Left colon (tissue), 2 donors: ENCODE measurements at regions not wholly inside any gene's neighbourhood (a gene's known extent, or its start where the extent isn't known, plus 50 kb on each side); places are given as distances from the start of the nearest gene placed in this dataset.
"Not testable (repeated sequence)": the region's sequence is repeated elsewhere in the genome, so short reads cannot be mapped to it uniquely, and the experiment has no call there.

ENCODE experiments used
- ATAC-seq: fragments of 200-7000 bp; cut with Tn5 transposase; one replicate; pipeline ENCODE4 v1.9.1; 2020; ENCODE audit warnings: mild to moderate bottlenecking, moderate library complexity
- DNase-seq, 2 donors: peaks; one replicate each; pipeline ENCODE4 v3.0.0-alpha.2; 2020
- intact Hi-C, 2 donors: fragments of 100-400 bp; cut with DNase I in 1 of 2; cut with micrococcal nuclease in 1 of 2; formaldehyde crosslinking; loops; one replicate each; pipeline versions ENCODE4 v1.11.2 to v1.14.0; 2022; cut with DNase I, micrococcal nuclease
- donor health status: DM: no; HTN: no; CAD: no.
- donor health status: DM: yes; HTN: yes; CAD: no.

- not testable (repeated sequence) for DNase-seq, ATAC-seq
- intact Hi-C loops, result loop anchor here in 1 of 2 donors (10.0 kb wide), 1 partner anchor 118 kb away; no protein-coding TSS in a partner anchor
Observed at GRCh38 chr3:159886530-159886929, 102.1 kb upstream of the IL12A start.

DNA sequence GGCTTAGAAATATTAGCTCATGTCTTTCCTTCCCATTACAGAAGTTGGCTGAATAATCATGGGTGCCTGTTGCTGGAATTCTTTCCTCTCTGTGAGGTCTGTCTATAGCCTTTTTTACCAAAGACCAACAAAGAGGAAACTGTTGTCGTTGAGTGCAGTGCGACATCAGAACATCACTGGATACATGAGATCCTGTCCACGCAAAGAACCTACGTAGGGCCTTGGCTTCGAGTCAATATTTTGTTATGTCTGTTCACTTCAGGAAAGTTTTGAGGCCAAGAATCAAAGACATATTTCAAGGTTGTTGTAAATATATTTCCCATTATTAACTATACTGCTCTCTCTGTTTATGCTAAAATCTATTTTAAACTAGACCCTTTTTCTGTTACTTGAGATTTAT is 101.5 kb upstream of the IL12A start:
- intact Hi-C loops, result loop anchor here in 1 of 2 donors (10.0 kb wide), 1 partner anchor 118 kb away; no protein-coding TSS in a partner anchor
- no peak for ATAC-seq
- no peak for DNase-seq

DNA sequence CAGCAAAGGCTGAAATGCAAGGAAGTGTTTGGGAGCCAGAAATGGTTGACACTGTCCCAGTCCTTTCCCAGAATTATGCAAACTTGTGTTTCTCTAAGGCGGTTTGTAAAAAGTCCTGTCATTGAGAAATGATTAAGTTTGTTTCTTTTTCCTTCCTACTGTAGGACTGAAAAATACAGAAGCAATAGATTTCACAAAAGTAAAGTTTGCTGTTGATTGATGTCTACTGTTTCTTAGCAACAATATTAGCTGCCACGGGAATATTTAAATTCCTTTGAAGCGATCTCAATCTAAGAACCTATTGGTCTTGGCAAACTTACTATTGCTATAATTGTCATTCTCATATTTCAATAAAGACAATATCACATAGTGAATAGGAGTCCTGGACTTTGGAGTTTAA is 100.7 kb upstream of the IL12A start:
- intact Hi-C loops, result loop anchor here in 1 of 2 donors (10.0 kb wide), 1 partner anchor 117 kb away; no protein-coding TSS in a partner anchor
- DNase-seq (no peak), ATAC-seq (no peak)

DNA sequence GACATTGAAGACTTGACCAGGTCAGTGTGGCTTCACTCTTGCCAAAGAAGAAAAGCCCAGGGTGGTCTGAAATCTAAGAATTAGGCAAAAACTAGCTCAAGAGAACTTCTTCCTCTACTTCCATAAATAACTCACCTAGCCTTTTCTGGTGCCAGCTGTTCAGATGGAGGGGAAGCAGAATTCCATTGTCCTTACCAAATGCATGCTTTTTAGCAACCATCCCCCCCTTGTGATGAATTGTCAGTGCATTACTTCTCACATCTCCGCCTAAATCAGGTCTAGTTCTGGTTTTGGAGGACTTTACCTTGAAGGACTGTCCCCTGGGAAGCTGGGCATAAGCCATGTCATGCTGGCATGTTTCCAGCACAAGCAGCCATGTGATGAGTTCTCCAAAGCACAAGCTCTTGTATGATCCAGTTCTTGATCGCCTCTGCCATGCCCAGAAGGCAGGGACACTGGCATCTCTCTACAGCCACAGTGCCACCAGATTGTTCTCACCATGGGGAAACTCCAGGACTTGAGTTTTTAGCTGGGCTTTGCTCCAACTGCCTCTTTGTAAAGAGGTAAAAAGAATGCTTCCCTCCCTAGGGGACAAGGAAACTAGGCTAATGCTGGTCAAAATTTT is 96.4 kb upstream of the IL12A start:
- intact Hi-C loops, result no loop called here
- DNase-seq (no peak), ATAC-seq (no peak)

- intact Hi-C loops, result no loop called here
- ATAC-seq, result no peak
- DNase-seq, result no peak
Observed at GRCh38 chr3:159892801-159893200, 95.8 kb upstream of the IL12A start.

GRCh38 chr3:159894386-159894785 is 94.2 kb upstream of the IL12A start:
- no peak for DNase-seq
- intact Hi-C loops, result no loop called here
- no peak for ATAC-seq

GRCh38 chr3:159895430-159895829 is 93.2 kb upstream of the IL12A start:
- no peak for ATAC-seq
- intact Hi-C loops, result no loop called here
- no peak for DNase-seq

DNA sequence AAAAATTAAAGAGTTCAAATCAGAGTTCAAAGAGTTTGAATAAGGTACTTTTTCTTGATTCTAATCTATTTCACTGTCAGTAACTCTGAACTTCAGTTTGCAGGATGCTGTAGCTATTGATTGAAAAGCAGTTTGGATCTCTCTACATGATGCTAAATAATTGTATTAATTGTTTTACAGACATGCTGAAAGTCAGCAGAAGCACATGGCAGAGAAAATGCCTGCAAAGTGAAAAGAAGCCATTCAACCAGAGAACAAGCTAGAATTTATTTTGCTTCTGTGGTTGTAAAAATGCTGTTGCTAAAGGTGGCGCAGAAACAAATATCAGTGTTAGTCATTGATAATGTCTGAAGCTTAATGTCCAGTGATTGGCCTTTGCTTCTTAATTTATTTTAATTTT is 92.1 kb upstream of the IL12A start:
- intact Hi-C loops, result no loop called here
- no peak for ATAC-seq
- DNase-seq, result no peak

- intact Hi-C loops, result no loop called here
- ATAC-seq (no peak), DNase-seq (no peak)
Observed at GRCh38 chr3:159897331-159898075, 91.1 kb upstream of the IL12A start.

GRCh38 chr3:159898147-159898546 is 90.5 kb upstream of the IL12A start:
- ATAC-seq (no peak), DNase-seq (no peak)
- intact Hi-C loops, result no loop called here

DNA sequence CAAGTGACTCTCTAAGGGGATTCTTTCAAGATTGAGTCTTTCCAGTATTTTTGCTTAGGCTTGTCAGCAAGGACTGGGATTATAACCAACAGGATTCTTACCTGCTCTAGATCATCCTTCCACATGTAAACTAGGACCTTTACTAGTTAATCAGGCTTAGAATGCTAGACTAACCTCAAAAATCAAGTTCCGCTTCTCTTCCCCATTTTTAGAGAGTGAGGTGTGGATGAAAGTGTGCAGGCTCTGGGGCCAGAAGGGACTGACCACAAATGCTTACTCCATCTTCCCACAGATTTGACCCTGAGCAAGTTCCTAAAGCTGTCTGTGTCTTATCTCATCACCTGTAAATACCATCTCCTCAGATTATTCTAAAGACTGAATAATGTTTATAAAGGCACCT is 89.5 kb upstream of the IL12A start:
- intact Hi-C loops, result no loop called here
- no peak for DNase-seq
- no peak for ATAC-seq

GRCh38 chr3:159902546-159903314 is 85.9 kb upstream of the IL12A start:
- DNase-seq (no peak), ATAC-seq (no peak)
- intact Hi-C loops, result no loop called here

GRCh38 chr3:159904455-159904854 is 84.2 kb upstream of the IL12A start:
- ATAC-seq, result no peak
- no peak for DNase-seq
- intact Hi-C loops, result no loop called here

- intact Hi-C loops, result no loop called here
- DNase-seq, result no peak
- ATAC-seq, result no peak
Observed at GRCh38 chr3:159904911-159905310, 83.7 kb upstream of the IL12A start.

GRCh38 chr3:159907828-159908227 is 80.8 kb upstream of the IL12A start:
- ATAC-seq (no peak), DNase-seq (no peak)
- intact Hi-C loops, result no loop called here

GRCh38 chr3:159910991-159911663 is 77.5 kb upstream of the IL12A start:
- intact Hi-C loops, result no loop called here
- no peak for ATAC-seq
- DNase-seq, result no peak

DNA sequence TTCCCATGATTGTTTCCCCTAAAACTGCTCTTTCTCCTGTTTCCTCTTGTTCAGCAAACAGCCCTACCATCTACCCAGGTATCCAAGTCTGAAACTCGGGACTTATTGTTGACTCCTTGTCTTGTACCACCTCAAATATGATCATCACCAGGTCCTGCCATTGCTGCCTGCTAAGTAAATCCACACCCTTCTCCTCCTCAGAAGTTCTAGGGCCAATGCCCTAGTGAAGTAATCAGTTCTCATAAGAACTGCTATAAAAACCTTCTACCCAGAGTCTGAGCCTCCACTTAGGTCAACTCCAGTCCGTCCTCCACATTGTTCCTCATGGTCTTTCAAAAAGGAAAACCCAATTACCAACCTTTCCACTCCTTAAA is 77.0 kb upstream of the IL12A start:
- DNase-seq (no peak), ATAC-seq (no peak)
- intact Hi-C loops, result no loop called here

DNA sequence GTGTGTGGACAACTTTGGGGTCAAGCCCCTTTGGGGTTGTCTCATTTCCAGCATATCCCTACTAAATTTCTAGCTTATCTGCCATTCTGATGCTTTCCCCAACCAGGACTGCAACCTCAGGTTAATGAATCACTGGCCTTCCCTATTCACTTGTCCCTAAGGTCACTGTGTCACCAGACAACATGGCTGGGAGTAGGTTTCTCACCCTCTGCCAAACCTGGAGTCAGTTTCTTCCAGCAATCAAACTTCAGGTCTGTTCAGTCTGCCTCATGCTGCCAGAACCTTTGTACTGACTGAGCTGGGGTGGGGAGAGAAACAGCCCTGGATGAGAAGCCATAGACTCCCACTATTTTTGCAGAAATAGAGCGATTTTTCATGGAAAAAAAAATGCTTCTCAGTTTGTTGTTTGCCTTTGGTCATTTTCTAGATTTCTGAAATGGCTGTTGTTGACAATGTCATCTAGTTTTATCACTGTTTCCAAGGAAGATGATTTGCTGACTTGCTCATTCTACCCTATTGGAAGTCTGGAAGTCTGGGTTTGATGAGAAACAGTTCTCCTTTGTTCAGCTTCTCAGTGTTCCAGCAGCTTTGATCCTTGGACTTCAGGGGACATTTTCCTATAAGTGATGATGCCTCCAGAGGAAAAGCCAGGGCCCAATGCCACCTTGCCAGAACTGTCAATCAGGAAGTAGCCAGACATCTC is 74.8 kb upstream of the IL12A start:
- intact Hi-C loops, result no loop called here
- no peak for DNase-seq
- no peak for ATAC-seq

DNA sequence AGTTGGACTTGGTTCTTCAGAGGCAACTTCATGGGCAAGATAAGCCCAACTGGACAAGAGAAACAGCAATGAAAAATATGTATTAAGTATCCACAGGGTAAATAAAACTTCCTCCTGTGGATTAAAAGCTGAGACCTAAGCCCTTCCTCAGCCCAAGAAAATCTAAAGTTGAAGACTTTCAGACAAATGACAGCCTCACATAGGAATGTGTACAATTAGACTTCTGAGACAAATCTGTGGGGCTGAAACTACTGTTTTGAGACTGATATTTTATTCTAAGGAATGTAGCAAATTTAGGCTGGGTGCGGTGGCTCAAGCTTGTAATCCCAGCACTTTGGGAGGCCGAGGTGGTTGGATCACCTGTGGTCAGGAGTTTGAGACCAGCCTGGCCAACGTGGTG is 74.2 kb upstream of the IL12A start:
- intact Hi-C loops, result no loop called here
- no peak for ATAC-seq
- no peak for DNase-seq
